Glomerular endothelial cell (primary cell): ENCODE measurements at regions not wholly inside any gene's neighbourhood (a gene's known extent, or its start where the extent isn't known, plus 50 kb on each side); places are given as distances from the start of the nearest gene placed in this dataset.
"Not testable (repeated sequence)": the region's sequence is repeated elsewhere in the genome, so short reads cannot be mapped to it uniquely, and the experiment has no call there.

Experiments used
- DNase-seq: peaks from one replicate; pipeline ENCODE4 v3.0.0-alpha.2; 2011; ENCODE audit warnings: low read depth, low spot score; ENCODE audit errors: extremely low read depth

GRCh38 chr11:119586181-119586580 is 142.8 kb downstream of the NECTIN1 start:
- DNase-seq, result no peak

GRCh38 chr11:119585043-119585781 is 143.8 kb downstream of the NECTIN1 start:
- no peak for DNase-seq

GRCh38 chr11:119584193-119585042 is 144.6 kb downstream of the NECTIN1 start:
- no peak for DNase-seq

GRCh38 chr11:119583585-119583984 is 145.4 kb downstream of the NECTIN1 start:
- DNase-seq, result no peak

- not testable (repeated sequence) for DNase-seq
Observed at GRCh38 chr11:119581396-119581795, 147.6 kb downstream of the NECTIN1 start.

- no peak for DNase-seq
Observed at GRCh38 chr11:119580751-119581150, 148.2 kb downstream of the NECTIN1 start.

- no peak for DNase-seq
Observed at GRCh38 chr11:119580081-119580480, 148.9 kb downstream of the NECTIN1 start.

- DNase-seq, result no peak
Observed at GRCh38 chr11:119578521-119579191, 150.3 kb downstream of the NECTIN1 start.

GRCh38 chr11:119573858-119574257 is 150.9 kb upstream of the THY1 start:
- no peak for DNase-seq

GRCh38 chr11:119572481-119573424 is 149.8 kb upstream of the THY1 start:
- DNase-seq, result no peak

- no peak for DNase-seq
Observed at GRCh38 chr11:119571311-119571710, 148.3 kb upstream of the THY1 start.

GRCh38 chr11:119567688-119568582 is 145.0 kb upstream of the THY1 start:
- no peak for DNase-seq

GRCh38 chr11:119566319-119566718 is 143.3 kb upstream of the THY1 start:
- DNase-seq, result no peak

GRCh38 chr11:119565693-119566092 is 142.7 kb upstream of the THY1 start:
- DNase-seq, result not testable (repeated sequence)

GRCh38 chr11:119560961-119561360 is 138.0 kb upstream of the THY1 start:
- no peak for DNase-seq

GRCh38 chr11:119560291-119560690 is 137.3 kb upstream of the THY1 start:
- DNase-seq, result no peak

GRCh38 chr11:119552106-119552485 is 129.1 kb upstream of the THY1 start:
- DNase-seq, result no peak

GRCh38 chr11:119551420-119552105 is 128.6 kb upstream of the THY1 start:
- DNase-seq, result no peak
